Liver (tissue), 3 donors: ENCODE measurements at regions not wholly inside any gene's neighbourhood (a gene's known extent, or its start where the extent isn't known, plus 50 kb on each side); places are given as distances from the start of the nearest gene placed in this dataset.

Experiments used
- CTCF ChIP-seq: fragments of 150-350 bp; IDR thresholded peaks from 2 replicates; pipeline ENCODE4 v1.5.1; 2017; ENCODE audit warnings: improper control_type of control experiment, low read depth, low read length; ENCODE audit not compliant: missing input control
- GABPA ChIP-seq, 2 donors: IDR thresholded peaks in 1 of 2; conservative IDR thresholded peaks in 1 of 2; 2 replicates each; pipeline ENCODE4 v1.6.1; 2016; ENCODE audit warnings: antibody characterized with exemption in 2 of 2, mild to moderate bottlenecking in 1 of 2, moderate library complexity in 1 of 2
- REST ChIP-seq: IDR thresholded peaks from 2 replicates; pipeline ENCODE4 v1.6.1; 2016; ENCODE audit warnings: antibody characterized with exemption, mild to moderate bottlenecking
- donor health status: healthy.
- donor health status: healthy.

GRCh38 chr11:101835506-101836063 is 79.2 kb upstream of the CEP126 start:
- no peak for TF ChIP-seq GABPA (IDR thresholded peaks at IDR 0.05 in 1 of 2, conservative IDR thresholded peaks at IDR 0.05 in 1 of 2)
- TF ChIP-seq CTCF = no peak
- TF ChIP-seq REST = no peak
